SU-DHL-6 (cell line): ENCODE measurements at regions not wholly inside any gene's neighbourhood (a gene's known extent, or its start where the extent isn't known, plus 50 kb on each side); places are given as distances from the start of the nearest gene placed in this dataset.

ENCODE experiments used
- H2AFZ ChIP-seq: fragments of 200-600 bp; sonication (generic); 2 replicates; pipeline ENCODE4 v1.6.1; 2014; ENCODE audit warnings: low read depth, mild to moderate bottlenecking, moderate library complexity, mixed read lengths, antibody characterized with exemption, low read length; ENCODE audit not compliant: severe bottlenecking
- H3F3A ChIP-seq: fragments of 200-600 bp; shearing (Covaris generic); 2 replicates; pipeline ENCODE4 v1.6.0; 2016; ENCODE audit warnings: antibody characterized with exemption, mild to moderate bottlenecking; ENCODE audit not compliant: insufficient read depth
- H3K27ac ChIP-seq: fragments of 200-600 bp; sonication (generic); 2 replicates; pipeline ENCODE4 v1.5.1; 2016; ENCODE audit warnings: low read depth, mild to moderate bottlenecking, low read length, moderate library complexity, mixed read lengths
- H3K27me3 ChIP-seq: fragments of 200-600 bp; sonication (generic), shearing (Covaris generic); 2 replicates; pipeline ENCODE4 v1.6.0; 2014; ENCODE audit warnings: mild to moderate bottlenecking, low read length
- H3K36me3 ChIP-seq: fragments of 200-600 bp; sonication (generic); 2 replicates; pipeline ENCODE4 v1.6.1; 2014; ENCODE audit warnings: mild to moderate bottlenecking, low read length, mixed read lengths
- H3K4me2 ChIP-seq: fragments of 300-600, 200-600 bp; shearing (Covaris generic), sonication (generic); 2 replicates; pipeline ENCODE4 v1.6.0; 2014; ENCODE audit warnings: low read length, low read depth, mild to moderate bottlenecking; ENCODE audit not compliant: poor library complexity, severe bottlenecking
- H3K4me3 ChIP-seq: fragments of 200-600 bp; sonication (generic); 2 replicates; pipeline ENCODE4 v1.5.1; 2014; ENCODE audit warnings: antibody characterized with exemption, low read length, mild to moderate bottlenecking, mixed read lengths; ENCODE audit not compliant: insufficient read depth, poor library complexity, severe bottlenecking
- H3K79me2 ChIP-seq: fragments of 200-600 bp; sonication (generic); 2 replicates; pipeline ENCODE4 v1.6.1; 2014; ENCODE audit warnings: mild to moderate bottlenecking, low read length, moderate library complexity; ENCODE audit not compliant: insufficient read depth
- H3K9ac ChIP-seq: fragments of 200-600 bp; sonication (generic); 2 replicates; pipeline ENCODE4 v1.7.0; 2014; ENCODE audit warnings: mild to moderate bottlenecking, low read length
- H3K9me2 ChIP-seq: fragments of 200-600 bp; sonication (generic); replicated peaks from 2 replicates; pipeline ENCODE4 v1.6.1; 2014; ENCODE audit warnings: low read length; ENCODE audit not compliant: insufficient read depth
- H3K9me3 ChIP-seq: fragments of 200-600 bp; sonication (generic); 2 replicates; pipeline ENCODE4 v1.6.1; 2014; ENCODE audit warnings: low read length, mixed read lengths; ENCODE audit not compliant: insufficient read depth
- H4K20me1 ChIP-seq: fragments of 200-600 bp; sonication (generic); 2 replicates; pipeline ENCODE4 v1.6.1; 2014; ENCODE audit warnings: low read depth, mild to moderate bottlenecking, antibody characterized with exemption, low read length, moderate library complexity, mixed read lengths
- CTCF ChIP-seq: fragments of 200-600 bp; sonication (generic); IDR thresholded peaks from one replicate; pipeline ENCODE4 v1.5.1; 2017; ENCODE audit warnings: antibody characterized with exemption, mild to moderate bottlenecking, low read length, moderate library complexity; ENCODE audit not compliant: insufficient read depth, poor library complexity, severe bottlenecking
- EZH2phosphoT487 ChIP-seq: fragments of 200-600 bp; sonication (generic), shearing (Covaris generic); conservative IDR thresholded peaks from 2 replicates; pipeline ENCODE4 v1.6.1; 2018; ENCODE audit warnings: mild to moderate bottlenecking, antibody characterized with exemption, low read length, moderate library complexity, mixed read lengths

- Histone ChIP-seq H3K27ac (no peak overlapping the region), H3K27me3 (no peaks in the 10 kb centered on the region), H3K36me3 (no peaks in the 10 kb centered on the region; the same call in 1 of the 2 replicates), H2AFZ (no peak overlapping the region), H3F3A (no peaks in the 10 kb centered on the region), H3K9ac (no peak overlapping the region), H3K79me2 (no peaks in the 10 kb centered on the region), H3K4me2 (no peak overlapping the region), H3K4me3 (no peak overlapping the region), H3K9me2 (no peaks in the 10 kb centered on the region), H4K20me1 (no peaks in the 10 kb centered on the region), H3K9me3 (no peaks in the 10 kb centered on the region; the same call in 1 of the 2 replicates)
- no peak for TF ChIP-seq EZH2phosphoT487
- no peak for TF ChIP-seq CTCF
Measured at GRCh38 chr21:39079617-39080016, 103.6 kb downstream of the PSMG1 start.

- H4K20me1 ChIP-seq = no peaks in the 10 kb centered on the region
- H3K79me2 ChIP-seq = no peaks in the 10 kb centered on the region
- no peaks in the 10 kb centered on the region for H3F3A ChIP-seq
- H3K9me2 ChIP-seq = no peaks in the 10 kb centered on the region
- H3K27ac ChIP-seq = no peak overlapping the region
- H3K36me3 ChIP-seq = no peaks in the 10 kb centered on the region; the same call in 1 of the 2 replicates
- no peak for TF ChIP-seq CTCF
- TF ChIP-seq EZH2phosphoT487 = no peak
- H3K4me3 ChIP-seq = no peak overlapping the region
- no peaks in the 10 kb centered on the region for H3K27me3 ChIP-seq
- H2AFZ ChIP-seq = no peak overlapping the region
- no peaks in the 10 kb centered on the region; the same call in 1 of the 2 replicates for H3K9me3 ChIP-seq
- H3K9ac ChIP-seq = no peak overlapping the region
- no peak overlapping the region for H3K4me2 ChIP-seq
Measured at GRCh38 chr21:39078322-39079065, 104.8 kb downstream of the PSMG1 start.

GRCh38 chr21:39077876-39078275, 105.4 kb downstream of the PSMG1 start:
- Histone ChIP-seq H4K20me1 (no peaks in the 10 kb centered on the region), H3K27me3 (no peaks in the 10 kb centered on the region), H3K4me2 (no peak overlapping the region), H3K36me3 (no peaks in the 10 kb centered on the region; the same call in 1 of the 2 replicates), H3K9me2 (no peaks in the 10 kb centered on the region), H3K27ac (no peak overlapping the region), H2AFZ (no peak overlapping the region), H3K9ac (no peak overlapping the region), H3F3A (no peaks in the 10 kb centered on the region), H3K9me3 (no peaks in the 10 kb centered on the region; the same call in 1 of the 2 replicates), H3K4me3 (no peak overlapping the region), H3K79me2 (no peaks in the 10 kb centered on the region)
- TF ChIP-seq EZH2phosphoT487 = no peak
- TF ChIP-seq CTCF = no peak
